Body of pancreas (tissue), 4 donors: ENCODE measurements at regions not wholly inside any gene's neighbourhood (a gene's known extent, or its start where the extent isn't known, plus 50 kb on each side); places are given as distances from the start of the nearest gene placed in this dataset.

Source experiments
- ATAC-seq: fragments of 150-250 bp; one replicate; pipeline ENCODE4 v1.9.1; 2016
- DNase-seq, 4 donors: peaks; one replicate each; pipeline ENCODE4 v3.0.0-alpha.2; 2019
- H3K27ac ChIP-seq, 4 donors: fragments of 200-600 bp; sonication (generic); 1 replicate in 3 of 4; 2 replicates in 1 of 4; pipeline versions ENCODE4 v1.5.1 to v1.6.1; 2016 to 2019; ENCODE audit warnings: mild to moderate bottlenecking in 1 of 4, mixed read lengths in 1 of 4, moderate library complexity in 1 of 4
- H3K27me3 ChIP-seq, 2 donors: fragments of 200-600 bp; sonication (generic); one replicate each; pipeline ENCODE4 v1.6.0; 2016; ENCODE audit warnings: mild to moderate bottlenecking in 1 of 2
- H3K36me3 ChIP-seq, 2 donors: fragments of 200-600 bp; sonication (generic); replicated peaks in 1 of 2; 2 replicates each; pipeline ENCODE4 v1.5.1; 2016; ENCODE audit warnings: low read depth in 2 of 2; ENCODE audit not compliant: insufficient read depth in 1 of 2
- H3K4me1 ChIP-seq: fragments of 200-600 bp; sonication (generic); one replicate; pipeline ENCODE4 v1.6.0; 2016
- H3K4me3 ChIP-seq, 2 donors: fragments of 200-600 bp; sonication (generic); 1 replicate in 1 of 2; 2 replicates in 1 of 2; pipeline ENCODE4 v1.5.1; 2016 to 2019
- H3K9me3 ChIP-seq, 3 donors: fragments of 200-600 bp; sonication (generic); 1 replicate in 2 of 3; 2 replicates in 1 of 3; pipeline ENCODE4 v1.5.1; 2016
- POLR2A ChIP-seq, 3 donors: fragments of 450-650 bp; IDR thresholded peaks; one replicate each; pipeline ENCODE4 v1.6.1; 2016; ENCODE audit warnings: antibody characterized with exemption in 3 of 3, mild to moderate bottlenecking in 2 of 3
- WGBS, 2 donors: methylation state at CpG; one replicate each; pipeline ENCODE4 v1.1.5; 2017; 5-methylcytosine and 5-hydroxymethylcytosine counted together
- intact Hi-C: fragments of 100-400 bp; cut with DNase I; formaldehyde crosslinking; loops from one replicate; pipeline ENCODE4 v1.15.1; 2023
- TF ChIP-seq, protein P1 (sequence below), 7 experiments: fragments of 450-650 bp in 4 of 7; fragments of 200-600 bp in 3 of 7; sonication (generic) in 3 of 7; IDR thresholded peaks; one replicate each; pipeline ENCODE4 v1.5.1; 2016 to 2019; ENCODE audit warnings: antibody characterized with exemption in 7 of 7

GRCh38 chr2:234788841-234789240 lies 163.0 kb upstream of the SH3BP4 start:
- H3K27ac ChIP-seq: no peak overlapping the region
- intact Hi-C loops: no loop called here
- H3K27me3 ChIP-seq: no peaks in the 10 kb centered on the region
- DNase-seq (no peak), ATAC-seq (no peak)
- no peak overlapping the region for H3K4me3 ChIP-seq
- 90 to 93% methylated on average over 4 of the region's 4 CpGs for WGBS, 2 donors
- H3K4me1 ChIP-seq: no peaks in the 10 kb centered on the region
- H3K9me3 ChIP-seq: no peaks in the 10 kb centered on the region
- TF ChIP-seq POLR2A (IDR thresholded peaks at IDR 0.05): no peak
- TF ChIP-seq, protein P1, sequence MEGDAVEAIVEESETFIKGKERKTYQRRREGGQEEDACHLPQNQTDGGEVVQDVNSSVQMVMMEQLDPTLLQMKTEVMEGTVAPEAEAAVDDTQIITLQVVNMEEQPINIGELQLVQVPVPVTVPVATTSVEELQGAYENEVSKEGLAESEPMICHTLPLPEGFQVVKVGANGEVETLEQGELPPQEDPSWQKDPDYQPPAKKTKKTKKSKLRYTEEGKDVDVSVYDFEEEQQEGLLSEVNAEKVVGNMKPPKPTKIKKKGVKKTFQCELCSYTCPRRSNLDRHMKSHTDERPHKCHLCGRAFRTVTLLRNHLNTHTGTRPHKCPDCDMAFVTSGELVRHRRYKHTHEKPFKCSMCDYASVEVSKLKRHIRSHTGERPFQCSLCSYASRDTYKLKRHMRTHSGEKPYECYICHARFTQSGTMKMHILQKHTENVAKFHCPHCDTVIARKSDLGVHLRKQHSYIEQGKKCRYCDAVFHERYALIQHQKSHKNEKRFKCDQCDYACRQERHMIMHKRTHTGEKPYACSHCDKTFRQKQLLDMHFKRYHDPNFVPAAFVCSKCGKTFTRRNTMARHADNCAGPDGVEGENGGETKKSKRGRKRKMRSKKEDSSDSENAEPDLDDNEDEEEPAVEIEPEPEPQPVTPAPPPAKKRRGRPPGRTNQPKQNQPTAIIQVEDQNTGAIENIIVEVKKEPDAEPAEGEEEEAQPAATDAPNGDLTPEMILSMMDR (IDR thresholded peaks at IDR 0.05): no peak
- no peaks in the 10 kb centered on the region for H3K36me3 ChIP-seq

GRCh38 chr2:234788381-234788780 lies 163.4 kb upstream of the SH3BP4 start:
- WGBS, 2 donors: 60 to 66% methylated on average over 5 of the region's 5 CpGs
- DNase-seq (no peak), ATAC-seq (no peak)
- H3K27ac ChIP-seq: no peak overlapping the region
- H3K9me3 ChIP-seq: no peaks in the 10 kb centered on the region
- H3K4me3 ChIP-seq: no peak overlapping the region
- TF ChIP-seq POLR2A (IDR thresholded peaks at IDR 0.05): no peak
- TF ChIP-seq, protein P1 (IDR thresholded peaks at IDR 0.05): no peak
- no peaks in the 10 kb centered on the region for H3K36me3 ChIP-seq
- intact Hi-C loops: no loop called here
- no peaks in the 10 kb centered on the region for H3K27me3 ChIP-seq
- H3K4me1 ChIP-seq: no peaks in the 10 kb centered on the region

DNA sequence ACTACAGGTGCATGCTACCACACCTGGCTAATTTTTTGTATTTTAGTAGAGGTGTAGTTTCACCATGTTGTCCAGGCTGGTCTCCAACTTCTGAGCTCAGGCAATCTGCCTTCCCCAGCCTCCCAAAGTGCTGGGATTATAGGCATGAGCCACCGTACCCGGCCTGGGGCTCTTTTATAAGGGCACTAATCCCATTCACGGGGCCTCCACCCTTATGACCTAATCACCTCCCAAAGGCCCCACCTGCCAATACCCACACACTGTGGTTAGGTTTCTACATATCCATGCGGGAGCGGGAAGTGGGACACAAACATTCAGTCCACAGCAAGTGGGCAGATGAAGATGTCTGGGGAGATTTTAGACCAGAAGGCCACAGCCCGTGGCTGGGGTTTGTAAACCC lies 164.7 kb upstream of the SH3BP4 start:
- H3K9me3 ChIP-seq: no peaks in the 10 kb centered on the region
- no peaks in the 10 kb centered on the region for H3K4me1 ChIP-seq
- no peak overlapping the region for H3K4me3 ChIP-seq
- WGBS, 2 donors: 63 to 77% methylated on average over 6 of the region's 6 CpGs
- no peaks in the 10 kb centered on the region for H3K36me3 ChIP-seq
- no peaks in the 10 kb centered on the region for H3K27me3 ChIP-seq
- ATAC-seq (no peak), DNase-seq (no peak)
- intact Hi-C loops: no loop called here
- no peak overlapping the region for H3K27ac ChIP-seq
- TF ChIP-seq, protein P1 (IDR thresholded peaks at IDR 0.05): no peak
- TF ChIP-seq POLR2A (IDR thresholded peaks at IDR 0.05): no peak

GRCh38 chr2:234773764-234774409 lies 177.9 kb upstream of the SH3BP4 start:
- WGBS, 2 donors: 76 to 85% methylated on average over 5 of the region's 5 CpGs
- no peak for DNase-seq
- ATAC-seq: no peak
- intact Hi-C loops: no loop called here
- no peak overlapping the region for H3K27ac ChIP-seq
- H3K4me1 ChIP-seq: no peaks in the 10 kb centered on the region
- no peaks in the 10 kb centered on the region for H3K36me3 ChIP-seq
- H3K9me3 ChIP-seq: no peaks in the 10 kb centered on the region
- no peak overlapping the region for H3K4me3 ChIP-seq
- H3K27me3 ChIP-seq: no peaks in the 10 kb centered on the region
- TF ChIP-seq, protein P1 (IDR thresholded peaks at IDR 0.05): no peak
- no peak for TF ChIP-seq POLR2A (IDR thresholded peaks at IDR 0.05)

- intact Hi-C loops: no loop called here
- H3K4me3 ChIP-seq: no peak overlapping the region
- WGBS, 2 donors: 86 to 87% methylated on average over 5 of the region's 5 CpGs
- no peaks in the 10 kb centered on the region for H3K4me1 ChIP-seq
- TF ChIP-seq, protein P1 (IDR thresholded peaks at IDR 0.05): no peak
- TF ChIP-seq POLR2A (IDR thresholded peaks at IDR 0.05): no peak
- no peaks in the 10 kb centered on the region for H3K9me3 ChIP-seq
- ATAC-seq (no peak), DNase-seq (no peak)
- no peak overlapping the region for H3K27ac ChIP-seq
- no peaks in the 10 kb centered on the region for H3K36me3 ChIP-seq
- H3K27me3 ChIP-seq: no peaks in the 10 kb centered on the region
Measured at GRCh38 chr2:234773129-234773528, 178.7 kb upstream of the SH3BP4 start.
